GM18511 (cell line): ENCODE measurements at regions not wholly inside any gene's neighbourhood (a gene's known extent, or its start where the extent isn't known, plus 50 kb on each side); places are given as distances from the start of the nearest gene placed in this dataset.
"Not testable (repeated sequence)": the region's sequence is repeated elsewhere in the genome, so short reads cannot be mapped to it uniquely, and the experiment has no call there.

Experiments used
- ATAC-seq: cut with Tn5 transposase; IDR thresholded peaks from one replicate; pipeline ENCODE4 v1.9.1; 2021; ENCODE audit warnings: mild to moderate bottlenecking, moderate library complexity; ENCODE audit not compliant: unreplicated experiment

DNA sequence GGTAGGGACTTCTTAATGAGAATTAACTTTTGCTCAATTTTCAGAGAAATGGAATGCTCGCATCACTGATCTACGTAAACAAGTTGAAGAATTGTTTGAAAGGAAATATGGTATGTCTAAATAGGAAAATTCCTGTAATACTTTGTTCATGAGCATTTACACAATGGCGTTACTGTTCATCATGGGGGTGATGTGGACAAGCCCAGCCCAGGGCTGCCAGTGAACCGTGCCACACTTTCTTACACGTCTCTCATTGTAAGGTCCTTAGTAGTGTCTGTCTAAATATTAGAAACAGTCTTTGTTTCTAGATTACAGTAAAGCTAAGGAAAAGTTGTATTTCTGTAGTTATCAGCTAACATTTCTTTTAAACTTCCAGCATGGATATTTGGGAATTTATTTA lies 91.0 kb upstream of the SPDYE9 start:
- not testable (repeated sequence) for ATAC-seq

- ATAC-seq: not testable (repeated sequence)
Observed at GRCh38 chr7:73175322-73175721, 89.5 kb upstream of the SPDYE9 start.

GRCh38 chr7:73170902-73171301 lies 85.1 kb upstream of the SPDYE9 start:
- ATAC-seq: not testable (repeated sequence)

GRCh38 chr7:73170415-73170814 lies 84.6 kb upstream of the SPDYE9 start:
- not testable (repeated sequence) for ATAC-seq

GRCh38 chr7:73166152-73166551 lies 80.3 kb upstream of the SPDYE9 start:
- not testable (repeated sequence) for ATAC-seq

- not testable (repeated sequence) for ATAC-seq
Observed at GRCh38 chr7:73162680-73163079, 76.8 kb upstream of the SPDYE9 start.

DNA sequence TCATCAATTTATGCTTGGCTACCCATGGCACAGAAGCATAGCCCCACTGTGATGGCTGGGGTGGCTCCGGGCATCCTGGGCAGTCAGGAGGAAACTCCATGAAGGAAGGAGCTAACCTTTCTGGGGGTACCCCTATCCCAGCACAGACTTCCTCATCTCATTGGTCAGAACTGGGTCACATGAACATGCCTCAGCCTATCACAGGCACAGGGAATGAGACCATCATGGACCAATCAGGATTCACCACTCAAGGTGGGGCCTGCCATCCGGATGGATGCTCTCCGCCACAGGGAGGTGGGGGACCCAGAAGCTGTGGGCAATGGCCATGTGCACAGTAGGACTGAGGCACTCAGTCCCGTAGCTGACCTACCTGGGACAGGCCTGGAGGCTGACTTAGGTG lies 75.9 kb upstream of the SPDYE9 start:
- ATAC-seq: not testable (repeated sequence)

DNA sequence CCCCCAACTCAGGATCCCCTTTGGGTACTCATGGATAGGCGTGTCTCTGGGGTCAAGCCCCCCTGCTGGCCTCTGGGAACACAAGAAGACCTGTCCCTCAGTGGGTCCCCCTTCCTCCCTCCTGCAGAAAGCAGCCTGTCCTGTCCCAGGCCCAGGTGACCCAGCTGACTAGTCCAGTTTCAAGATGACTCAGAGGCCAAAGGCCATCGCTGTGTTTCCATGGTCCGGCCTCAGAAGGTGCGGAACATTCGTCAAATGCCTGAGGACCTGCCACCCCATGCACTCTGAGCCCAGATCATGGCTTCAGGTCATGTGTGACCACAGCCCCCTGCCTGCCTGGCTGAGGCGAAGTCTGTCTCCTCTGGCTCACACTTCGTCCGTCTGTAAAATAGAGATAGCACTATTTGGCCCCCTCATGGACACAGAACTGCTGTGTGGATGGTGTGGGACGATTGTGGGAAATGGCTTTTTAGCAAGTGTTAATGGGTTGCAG lies 71.4 kb upstream of the SPDYE9 start:
- ATAC-seq: not testable (repeated sequence)

DNA sequence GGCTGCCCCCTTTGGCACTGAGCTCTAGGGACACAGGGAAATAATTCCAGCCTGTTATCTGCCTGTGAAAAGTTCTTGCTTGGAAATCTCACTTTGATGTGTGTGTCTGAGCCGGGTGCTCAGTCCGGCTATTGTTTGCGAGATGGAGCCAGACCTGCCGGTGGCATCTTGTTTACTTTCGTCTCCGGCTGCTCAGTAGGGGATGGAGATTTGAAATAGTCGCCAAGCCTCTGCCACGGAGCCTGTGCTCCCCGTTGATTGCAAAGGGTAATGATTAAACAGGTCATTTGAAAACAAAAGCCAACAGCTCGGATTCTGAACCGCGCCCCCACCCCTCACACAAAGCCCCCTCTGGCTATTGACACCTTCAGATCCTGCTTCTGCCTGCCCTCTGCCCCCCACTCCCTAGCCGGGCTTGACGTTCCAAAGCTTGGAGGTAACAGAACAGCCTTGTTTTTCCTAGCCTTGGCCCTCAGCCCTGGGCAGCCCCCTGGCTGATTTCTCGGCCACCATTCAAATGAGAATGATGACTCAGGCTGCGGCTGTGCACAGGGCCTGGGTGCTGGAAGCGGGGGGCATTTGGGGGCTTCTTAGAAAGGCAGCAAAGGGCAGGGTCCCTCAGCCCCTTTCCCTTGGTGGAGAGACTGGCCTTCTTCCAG lies 70.8 kb upstream of the SPDYE9 start:
- ATAC-seq: not testable (repeated sequence)

DNA sequence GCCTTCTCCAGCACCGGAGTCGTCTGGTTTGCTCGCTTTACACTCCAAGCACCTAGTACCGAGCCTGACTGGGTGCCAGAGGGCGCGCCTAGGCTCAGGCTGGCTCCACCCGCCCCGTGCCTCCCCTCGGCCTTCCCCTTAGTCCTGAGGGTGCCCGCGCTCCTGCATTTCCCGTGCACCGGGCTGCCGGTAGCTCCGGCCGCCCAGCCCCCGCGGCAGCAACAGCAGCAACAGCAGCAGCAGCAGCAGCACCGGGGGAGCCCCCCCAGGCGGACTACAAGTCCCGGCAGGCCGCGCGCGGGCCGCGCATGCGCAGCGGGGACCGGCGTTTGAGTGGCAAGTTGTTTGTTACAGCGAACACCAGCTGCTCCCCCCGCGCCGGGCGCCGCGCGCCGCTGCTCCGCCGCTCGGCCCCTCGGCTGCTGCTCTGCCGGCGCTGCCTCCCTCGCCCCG lies 68.8 kb upstream of the SPDYE9 start:
- ATAC-seq: peak; percentile 93

- ATAC-seq: not testable (repeated sequence)
Observed at GRCh38 chr7:73153921-73154585, 68.2 kb upstream of the SPDYE9 start.

DNA sequence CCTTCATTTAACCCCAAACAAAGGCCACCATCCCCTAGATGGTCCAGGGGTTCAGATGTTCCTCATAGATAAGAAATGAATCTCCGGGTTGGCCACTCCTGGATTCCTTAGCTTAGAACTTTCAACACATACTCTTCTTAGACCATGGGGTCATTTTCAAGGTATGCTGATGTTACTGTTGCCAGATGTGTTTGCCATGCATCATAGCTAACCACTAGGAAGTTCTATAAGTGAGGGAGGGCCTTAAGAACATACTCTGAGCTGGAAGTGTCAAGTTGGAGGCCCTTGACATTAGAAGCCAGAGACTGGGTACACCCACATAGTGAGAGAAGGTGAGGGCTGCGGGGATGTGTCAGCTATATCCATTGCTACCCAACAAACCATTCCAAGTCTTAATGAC lies 62.7 kb upstream of the SPDYE9 start:
- not testable (repeated sequence) for ATAC-seq

- not testable (repeated sequence) for ATAC-seq
Observed at GRCh38 chr7:73147681-73148080, 61.8 kb upstream of the SPDYE9 start.

DNA sequence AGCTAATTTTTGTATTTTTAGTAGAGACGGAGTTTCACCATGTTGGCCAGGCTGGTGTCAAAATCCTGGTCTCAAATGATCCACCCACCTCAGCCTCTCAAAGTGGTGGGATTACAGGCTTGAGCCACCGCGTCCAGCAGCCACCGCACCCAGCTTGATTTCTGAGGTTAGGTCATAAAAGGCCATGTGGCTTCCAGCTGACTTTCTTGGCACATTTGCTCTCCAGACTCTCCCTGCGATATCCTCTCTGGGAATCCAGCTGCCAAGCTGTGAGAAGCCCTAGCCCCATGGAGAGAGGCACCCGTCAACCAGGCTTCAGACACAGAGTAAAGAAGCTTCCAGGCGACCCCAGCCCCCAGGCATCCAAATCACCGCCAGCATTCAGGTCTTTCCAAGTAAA lies 58.2 kb upstream of the SPDYE9 start:
- ATAC-seq: not testable (repeated sequence)

DNA sequence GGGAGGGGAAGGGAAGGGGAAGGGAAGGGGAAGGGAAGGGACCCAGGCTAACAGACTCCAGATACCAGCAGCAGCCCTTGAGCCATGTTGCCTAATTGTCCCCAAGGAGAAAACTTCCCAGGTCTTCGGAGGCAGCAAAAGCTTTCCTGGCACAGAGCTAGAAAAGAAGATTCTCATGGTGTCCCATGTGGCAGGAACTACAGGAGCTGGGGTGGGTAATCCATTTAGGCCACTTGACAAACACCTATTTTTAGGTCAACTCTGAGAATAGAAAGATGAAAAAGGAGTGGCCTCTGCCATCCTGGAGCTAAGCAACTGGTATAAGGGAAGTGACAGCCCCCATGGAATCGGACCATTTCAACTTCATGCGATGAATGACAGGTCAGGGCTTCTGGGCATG lies 52.1 kb upstream of the SPDYE9 start:
- not testable (repeated sequence) for ATAC-seq
